Activated CD8-positive, alpha-beta memory T cell treated with anti-CD3 and anti-CD28 coated beads, Interleukin-2, amount 50 U/mL, for 24 hours (primary cell): ENCODE measurements at regions not wholly inside any gene's neighbourhood (a gene's known extent, or its start where the extent isn't known, plus 50 kb on each side); places are given as distances from the start of the nearest gene placed in this dataset.

Experiments
- DNase-seq: peaks from one replicate; pipeline ENCODE4 v3.0.0-alpha.2; 2020; ENCODE audit errors: extremely low read depth

GRCh38 chr13:99646866-99647595 lies 145.8 kb downstream of the TM9SF2 start:
- DNase-seq, result no peak

GRCh38 chr13:99642841-99643240 lies 141.6 kb downstream of the TM9SF2 start:
- DNase-seq, result no peak

- DNase-seq, result no peak
These were observed 140.7 kb downstream of the TM9SF2 start for GRCh38 chr13:99642006-99642405.

- DNase-seq, result no peak
These were observed 139.0 kb downstream of the TM9SF2 start for GRCh38 chr13:99640260-99640659.

GRCh38 chr13:99639126-99639525 lies 137.9 kb downstream of the TM9SF2 start:
- DNase-seq, result no peak

GRCh38 chr13:99636728-99637353 lies 135.6 kb downstream of the TM9SF2 start:
- DNase-seq, result no peak

GRCh38 chr13:99636306-99636705 lies 135.0 kb downstream of the TM9SF2 start:
- no peak for DNase-seq

- no peak for DNase-seq
These were observed 133.4 kb downstream of the TM9SF2 start for GRCh38 chr13:99634672-99635071.

GRCh38 chr13:99630269-99630898 lies 129.1 kb downstream of the TM9SF2 start:
- no peak for DNase-seq

- DNase-seq, result no peak
These were observed 128.4 kb downstream of the TM9SF2 start for GRCh38 chr13:99629641-99630040.

GRCh38 chr13:99628442-99628841 lies 127.2 kb downstream of the TM9SF2 start:
- no peak for DNase-seq

GRCh38 chr13:99626461-99627082 lies 125.3 kb downstream of the TM9SF2 start:
- no peak for DNase-seq

- DNase-seq, result no peak
These were observed 123.8 kb downstream of the TM9SF2 start for GRCh38 chr13:99624936-99625540.

- DNase-seq, result no peak
These were observed 119.5 kb downstream of the TM9SF2 start for GRCh38 chr13:99620806-99621205.

GRCh38 chr13:99619207-99619606 lies 117.9 kb downstream of the TM9SF2 start:
- no peak for DNase-seq

- DNase-seq, result no peak
These were observed 116.4 kb downstream of the TM9SF2 start for GRCh38 chr13:99617474-99618255.

GRCh38 chr13:99614465-99614885 lies 113.2 kb downstream of the TM9SF2 start:
- no peak for DNase-seq
